ENCODE measurements at regions not wholly inside any gene's neighbourhood (a gene's known extent, or its start where the extent isn't known, plus 50 kb on each side); places are given as distances from the start of the nearest gene placed in this dataset.

GRCh38 chr15:53462651-53463050 lies 296.8 kb downstream of the WDR72 start:
- H3K4me3 Mint-ChIP-seq (ENCODE audit: unreplicated experiment): no peak overlapping the region
- H3K4me1 Mint-ChIP-seq (ENCODE audit: low read depth): no peaks in the 10 kb centered on the region
- no peaks in the 10 kb centered on the region for H3K36me3 Mint-ChIP-seq (ENCODE audit: low read depth)
- no peak overlapping the region for H3K27ac Mint-ChIP-seq (ENCODE audit: unreplicated experiment)
- no peak for DNase-seq (ENCODE audit: low spot score)
- H3K27me3 Mint-ChIP-seq (ENCODE audit: low read depth): no peaks in the 10 kb centered on the region
- peaks cover 7% of the 10 kb centered on the region for H3K9me3 Mint-ChIP-seq (ENCODE audit: low read depth)
- TF ChIP-seq, protein P1, sequence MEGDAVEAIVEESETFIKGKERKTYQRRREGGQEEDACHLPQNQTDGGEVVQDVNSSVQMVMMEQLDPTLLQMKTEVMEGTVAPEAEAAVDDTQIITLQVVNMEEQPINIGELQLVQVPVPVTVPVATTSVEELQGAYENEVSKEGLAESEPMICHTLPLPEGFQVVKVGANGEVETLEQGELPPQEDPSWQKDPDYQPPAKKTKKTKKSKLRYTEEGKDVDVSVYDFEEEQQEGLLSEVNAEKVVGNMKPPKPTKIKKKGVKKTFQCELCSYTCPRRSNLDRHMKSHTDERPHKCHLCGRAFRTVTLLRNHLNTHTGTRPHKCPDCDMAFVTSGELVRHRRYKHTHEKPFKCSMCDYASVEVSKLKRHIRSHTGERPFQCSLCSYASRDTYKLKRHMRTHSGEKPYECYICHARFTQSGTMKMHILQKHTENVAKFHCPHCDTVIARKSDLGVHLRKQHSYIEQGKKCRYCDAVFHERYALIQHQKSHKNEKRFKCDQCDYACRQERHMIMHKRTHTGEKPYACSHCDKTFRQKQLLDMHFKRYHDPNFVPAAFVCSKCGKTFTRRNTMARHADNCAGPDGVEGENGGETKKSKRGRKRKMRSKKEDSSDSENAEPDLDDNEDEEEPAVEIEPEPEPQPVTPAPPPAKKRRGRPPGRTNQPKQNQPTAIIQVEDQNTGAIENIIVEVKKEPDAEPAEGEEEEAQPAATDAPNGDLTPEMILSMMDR (IDR thresholded peaks at IDR 0.05): no peak

DNA sequence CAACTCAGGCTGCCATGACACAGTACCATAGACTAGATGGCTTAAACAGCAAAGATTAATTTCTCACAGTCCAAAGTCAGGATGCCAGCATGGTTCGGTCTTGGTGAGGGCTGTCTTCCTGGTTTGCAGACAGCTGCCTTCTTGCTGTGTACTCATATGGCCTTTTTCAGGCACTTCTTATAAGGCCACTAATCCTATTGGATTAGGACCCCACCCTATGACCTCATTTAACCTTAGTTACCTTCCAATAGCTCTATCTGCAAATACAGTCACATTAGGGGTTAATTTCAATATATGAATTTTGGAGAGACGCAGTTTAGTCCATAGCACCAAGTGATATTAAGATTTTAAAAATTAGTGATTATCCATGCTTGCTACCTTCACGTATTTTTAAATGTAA lies 297.8 kb downstream of the WDR72 start:
- no peak for DNase-seq (ENCODE audit: low spot score)
- Mint-ChIP-seq H3K36me3 (ENCODE audit: low read depth) (no peaks in the 10 kb centered on the region), H3K4me3 (ENCODE audit: unreplicated experiment) (no peak overlapping the region), H3K27ac (ENCODE audit: unreplicated experiment) (no peak overlapping the region), H3K4me1 (ENCODE audit: low read depth) (no peaks in the 10 kb centered on the region), H3K9me3 (ENCODE audit: low read depth) (peaks cover 7% of the 10 kb centered on the region), H3K27me3 (ENCODE audit: low read depth) (peaks cover 4% of the 10 kb centered on the region)
- TF ChIP-seq, protein P1 (IDR thresholded peaks at IDR 0.05): no peak

DNA sequence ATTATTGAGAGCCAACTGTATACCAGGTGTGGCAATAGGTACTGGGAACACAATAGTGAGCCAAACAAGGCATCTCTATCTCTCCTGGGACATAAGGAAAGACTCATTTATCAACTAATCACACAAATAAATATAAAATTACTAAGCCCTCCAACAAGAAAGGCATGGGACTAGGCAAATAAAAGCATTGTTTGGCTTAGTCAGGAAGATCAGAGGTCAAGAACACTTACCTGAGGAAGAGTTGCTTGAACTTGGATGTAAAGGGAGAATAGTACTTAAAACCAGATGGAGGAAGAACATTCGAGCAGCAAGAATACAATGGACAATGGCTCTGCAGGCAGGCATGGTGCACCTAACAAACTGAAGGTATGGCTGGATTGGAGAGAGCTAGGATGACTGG lies 300.7 kb downstream of the WDR72 start:
- Mint-ChIP-seq H3K9me3 (ENCODE audit: low read depth) (peaks cover 7% of the 10 kb centered on the region), H3K27me3 (ENCODE audit: low read depth) (peaks cover 4% of the 10 kb centered on the region), H3K27ac (ENCODE audit: unreplicated experiment) (no peak overlapping the region), H3K36me3 (ENCODE audit: low read depth) (no peaks in the 10 kb centered on the region), H3K4me1 (ENCODE audit: low read depth) (no peaks in the 10 kb centered on the region), H3K4me3 (ENCODE audit: unreplicated experiment) (no peak overlapping the region)
- TF ChIP-seq, protein P1 (IDR thresholded peaks at IDR 0.05): no peak
- DNase-seq (ENCODE audit: low spot score): no peak

DNA sequence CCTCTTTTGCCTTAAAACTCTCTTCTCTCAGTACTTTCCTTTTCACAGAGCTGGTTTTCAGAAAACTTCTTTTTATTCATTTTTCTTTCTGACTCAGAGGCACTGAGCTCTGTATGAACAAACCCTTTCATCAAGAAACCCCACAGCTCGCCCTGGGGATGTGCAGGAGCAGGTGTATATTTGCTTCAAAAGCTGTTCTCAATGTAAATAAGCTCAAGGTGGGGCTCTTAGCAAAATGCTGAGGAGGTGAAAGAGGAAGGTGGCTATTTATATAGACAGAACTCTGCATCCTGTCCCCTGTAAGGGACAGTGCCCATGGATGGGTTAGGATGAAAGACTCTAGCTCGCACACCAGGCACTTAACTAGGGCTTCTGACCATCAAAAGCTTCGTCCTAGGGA lies 302.0 kb downstream of the WDR72 start:
- no peak for DNase-seq (ENCODE audit: low spot score)
- no peaks in the 10 kb centered on the region for H3K36me3 Mint-ChIP-seq (ENCODE audit: low read depth)
- no peak overlapping the region for H3K27ac Mint-ChIP-seq (ENCODE audit: unreplicated experiment)
- no peak overlapping the region for H3K4me3 Mint-ChIP-seq (ENCODE audit: unreplicated experiment)
- peaks cover 7% of the 10 kb centered on the region for H3K9me3 Mint-ChIP-seq (ENCODE audit: low read depth)
- peaks cover 4% of the 10 kb centered on the region for H3K27me3 Mint-ChIP-seq (ENCODE audit: low read depth)
- no peaks in the 10 kb centered on the region for H3K4me1 Mint-ChIP-seq (ENCODE audit: low read depth)
- TF ChIP-seq, protein P1 (IDR thresholded peaks at IDR 0.05): no peak

DNA sequence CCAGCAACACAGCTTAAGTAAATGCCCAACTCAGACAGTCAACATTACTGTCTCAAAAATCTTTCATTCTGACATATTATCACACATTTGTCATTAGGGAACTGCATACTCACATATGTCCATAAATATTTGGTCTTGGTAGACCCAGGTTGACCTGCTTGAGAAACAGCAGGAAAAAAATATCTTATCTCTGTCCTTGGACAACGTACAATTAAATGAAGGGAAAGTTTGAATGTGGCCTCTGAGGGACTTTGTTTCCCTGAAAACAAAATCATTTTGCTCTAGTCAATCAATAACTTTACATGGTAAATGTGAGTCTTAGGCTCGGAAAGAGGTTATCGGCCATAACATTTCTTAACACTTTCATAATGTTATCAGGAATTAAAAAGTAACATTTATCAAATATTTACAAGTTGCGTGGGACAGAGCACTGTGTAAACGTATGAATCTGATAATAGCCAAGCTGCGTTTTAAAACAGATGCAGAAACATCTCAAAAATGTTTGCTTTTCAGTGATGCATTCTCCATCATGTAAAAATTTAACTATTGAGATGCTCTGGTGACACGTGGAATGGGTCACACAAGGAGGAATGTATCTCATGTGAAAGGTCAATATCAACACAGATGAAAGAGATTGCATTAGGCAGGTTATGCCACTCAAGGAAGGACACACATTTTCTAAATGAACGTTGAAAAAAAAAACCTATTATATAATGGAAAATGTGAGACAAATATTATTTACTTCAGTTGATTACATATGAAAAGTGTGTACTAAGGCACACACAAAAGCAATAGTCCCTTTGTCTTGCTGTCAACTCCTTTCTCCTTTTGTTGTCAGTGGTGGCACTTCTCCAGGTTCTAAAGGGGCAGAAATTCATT lies 304.4 kb downstream of the WDR72 start:
- DNase-seq (ENCODE audit: low spot score): no peak
- Mint-ChIP-seq H3K27ac (ENCODE audit: unreplicated experiment) (no peak overlapping the region), H3K27me3 (ENCODE audit: low read depth) (peaks cover 7% of the 10 kb centered on the region), H3K4me1 (ENCODE audit: low read depth) (no peaks in the 10 kb centered on the region), H3K9me3 (ENCODE audit: low read depth) (no peaks in the 10 kb centered on the region), H3K36me3 (ENCODE audit: low read depth) (no peaks in the 10 kb centered on the region), H3K4me3 (ENCODE audit: unreplicated experiment) (no peak overlapping the region)
- TF ChIP-seq, protein P1 (IDR thresholded peaks at IDR 0.05): no peak
